Kidney epithelial cell (primary cell): ENCODE measurements at regions not wholly inside any gene's neighbourhood (a gene's known extent, or its start where the extent isn't known, plus 50 kb on each side); places are given as distances from the start of the nearest gene placed in this dataset.
"Not testable (repeated sequence)": the region's sequence is repeated elsewhere in the genome, so short reads cannot be mapped to it uniquely, and the experiment has no call there.

ENCODE experiments used
- DNase-seq: peaks from one replicate; pipeline ENCODE4 v3.0.0-alpha.2; 2010; ENCODE audit warnings: low read depth
- H3K27me3 ChIP-seq: 2 replicates; pipeline ENCODE4 v1.6.0; 2011; ENCODE audit warnings: low read length; ENCODE audit not compliant: control insufficient read depth, insufficient read depth
- H3K36me3 ChIP-seq: 2 replicates; pipeline ENCODE4 v1.5.1; 2011; ENCODE audit warnings: low read length; ENCODE audit not compliant: control insufficient read depth, insufficient read depth
- H3K4me3 ChIP-seq: 2 replicates; pipeline ENCODE4 v1.5.1; 2011; ENCODE audit warnings: low read depth, mild to moderate bottlenecking, control low read depth, low read length
- TF ChIP-seq, protein P1 (sequence below): IDR thresholded peaks from 2 replicates; pipeline ENCODE4 v1.5.1; 2011; ENCODE audit warnings: mild to moderate bottlenecking, moderate library complexity, low read length, control low read depth, inconsistent platforms; ENCODE audit not compliant: insufficient read depth, poor library complexity, severe bottlenecking

DNA sequence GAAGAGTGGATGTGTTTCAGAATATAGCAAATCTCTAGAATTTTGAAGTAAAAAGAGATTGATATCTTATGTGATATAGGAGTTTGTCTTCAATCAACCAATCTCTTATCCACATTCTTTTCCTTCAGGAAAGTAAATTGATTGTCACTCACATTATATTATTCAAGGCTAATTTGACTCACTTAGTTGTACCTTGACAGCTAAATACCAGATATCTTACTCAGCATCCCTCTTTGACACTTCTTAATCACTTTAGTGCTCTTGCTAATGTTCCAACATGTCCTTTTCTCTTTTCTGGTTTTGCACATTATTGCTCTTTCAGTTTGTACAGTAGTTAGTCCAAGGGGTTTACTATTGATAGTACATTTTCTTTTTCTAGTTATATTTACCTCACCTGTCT, 286.9 kb upstream of the PTCHD4 start:
- no peaks in the 10 kb centered on the region for H3K36me3 ChIP-seq
- no peak overlapping the region for H3K4me3 ChIP-seq
- DNase-seq = no peak
- TF ChIP-seq, protein P1, sequence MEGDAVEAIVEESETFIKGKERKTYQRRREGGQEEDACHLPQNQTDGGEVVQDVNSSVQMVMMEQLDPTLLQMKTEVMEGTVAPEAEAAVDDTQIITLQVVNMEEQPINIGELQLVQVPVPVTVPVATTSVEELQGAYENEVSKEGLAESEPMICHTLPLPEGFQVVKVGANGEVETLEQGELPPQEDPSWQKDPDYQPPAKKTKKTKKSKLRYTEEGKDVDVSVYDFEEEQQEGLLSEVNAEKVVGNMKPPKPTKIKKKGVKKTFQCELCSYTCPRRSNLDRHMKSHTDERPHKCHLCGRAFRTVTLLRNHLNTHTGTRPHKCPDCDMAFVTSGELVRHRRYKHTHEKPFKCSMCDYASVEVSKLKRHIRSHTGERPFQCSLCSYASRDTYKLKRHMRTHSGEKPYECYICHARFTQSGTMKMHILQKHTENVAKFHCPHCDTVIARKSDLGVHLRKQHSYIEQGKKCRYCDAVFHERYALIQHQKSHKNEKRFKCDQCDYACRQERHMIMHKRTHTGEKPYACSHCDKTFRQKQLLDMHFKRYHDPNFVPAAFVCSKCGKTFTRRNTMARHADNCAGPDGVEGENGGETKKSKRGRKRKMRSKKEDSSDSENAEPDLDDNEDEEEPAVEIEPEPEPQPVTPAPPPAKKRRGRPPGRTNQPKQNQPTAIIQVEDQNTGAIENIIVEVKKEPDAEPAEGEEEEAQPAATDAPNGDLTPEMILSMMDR = no peak
- no peaks in the 10 kb centered on the region for H3K27me3 ChIP-seq

DNA sequence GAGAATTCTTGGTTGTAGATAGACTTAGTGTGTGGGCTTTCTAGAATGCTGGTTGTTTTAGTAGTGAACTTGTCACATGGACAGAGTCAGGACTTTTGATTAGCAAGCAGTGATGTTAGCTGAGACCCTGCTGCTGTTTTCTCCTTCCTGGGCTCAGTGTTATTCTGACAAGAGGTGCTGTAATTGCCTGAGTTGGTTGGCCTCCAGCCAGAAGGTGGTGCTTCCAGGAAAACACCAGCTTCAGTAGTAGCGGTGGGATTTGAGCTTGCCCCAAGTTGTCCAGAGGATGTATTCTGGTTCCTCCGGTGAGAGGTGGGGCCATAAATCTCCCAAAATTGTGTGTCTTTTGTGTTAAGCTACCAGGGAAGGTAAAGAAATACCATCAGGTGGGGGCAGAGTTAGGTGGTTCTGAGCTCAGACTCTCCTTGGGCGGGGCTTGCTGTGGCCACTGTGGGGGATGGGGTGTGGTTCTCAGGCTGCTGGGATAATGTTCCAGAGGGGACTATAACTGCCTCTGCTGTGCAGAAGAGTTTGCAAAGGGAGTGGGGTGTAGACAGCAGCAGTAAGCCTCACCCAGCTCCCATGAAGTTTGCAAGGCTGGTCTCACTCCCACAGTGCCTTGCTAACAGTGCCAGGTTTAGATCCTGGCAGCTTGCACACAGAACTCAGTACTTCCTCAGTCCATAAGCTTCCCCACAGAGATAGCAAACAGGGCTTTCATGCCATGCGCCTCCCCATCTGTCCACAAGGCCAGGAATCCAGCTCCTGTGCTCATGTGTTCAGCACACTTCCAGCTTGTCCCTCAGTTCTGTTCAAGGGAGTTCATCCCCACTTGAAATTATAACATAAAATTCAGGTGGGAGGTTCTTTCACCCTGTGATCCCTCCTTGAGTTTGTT, 278.4 kb upstream of the PTCHD4 start:
- Histone ChIP-seq H3K36me3 (no peaks in the 10 kb centered on the region), H3K27me3 (no peaks in the 10 kb centered on the region), H3K4me3 (no peak overlapping the region)
- TF ChIP-seq, protein P1 = no peak
- DNase-seq = no peak

DNA sequence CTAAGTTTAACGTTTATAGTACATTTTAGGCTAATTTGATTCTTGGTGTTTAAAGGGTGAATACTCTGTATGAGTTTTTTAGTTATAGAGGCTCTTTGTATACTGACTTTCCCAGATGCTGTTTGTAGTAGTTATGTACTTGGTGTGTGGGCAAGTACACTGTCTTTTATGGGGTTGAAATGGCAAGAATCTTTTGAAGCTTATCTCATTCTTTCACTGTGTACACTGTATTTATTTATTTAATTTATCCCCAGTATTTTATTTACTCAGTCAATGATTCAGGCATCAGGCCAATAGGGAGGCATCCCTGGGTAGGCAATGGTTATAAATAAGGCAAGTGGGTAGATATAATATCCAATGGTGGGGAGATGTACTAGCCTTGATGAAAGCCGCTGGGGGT, 277.0 kb upstream of the PTCHD4 start:
- TF ChIP-seq, protein P1 = no peak
- DNase-seq = no peak
- Histone ChIP-seq H3K4me3 (no peak overlapping the region), H3K27me3 (no peaks in the 10 kb centered on the region), H3K36me3 (no peaks in the 10 kb centered on the region)

DNA sequence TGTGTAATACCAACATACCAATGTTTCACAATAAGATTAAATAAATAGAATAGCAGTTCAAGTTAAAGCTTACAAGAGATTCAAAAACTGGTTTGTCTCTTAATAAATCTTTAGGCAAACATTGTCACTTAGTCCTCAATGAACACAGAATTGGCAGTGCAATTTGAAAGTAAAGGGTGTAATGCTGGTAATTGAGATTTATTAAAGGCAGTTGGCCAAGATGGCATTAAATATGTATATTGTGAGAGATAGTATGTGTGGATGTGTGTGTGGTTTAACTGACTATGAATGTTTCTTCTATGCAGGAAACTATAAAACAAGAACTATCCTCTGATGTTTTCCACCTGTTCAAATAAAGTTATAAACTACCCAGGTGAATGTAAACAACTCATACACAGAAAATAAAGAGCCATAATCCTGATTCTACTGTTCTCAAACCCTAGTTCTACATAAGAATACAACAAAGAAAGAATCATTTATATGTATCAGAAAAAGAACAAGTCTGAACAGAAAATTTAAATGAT, 267.9 kb upstream of the PTCHD4 start:
- no peak for DNase-seq
- Histone ChIP-seq H3K27me3 (no peaks in the 10 kb centered on the region), H3K4me3 (no peak overlapping the region), H3K36me3 (no peaks in the 10 kb centered on the region)
- TF ChIP-seq, protein P1 = no peak

DNA sequence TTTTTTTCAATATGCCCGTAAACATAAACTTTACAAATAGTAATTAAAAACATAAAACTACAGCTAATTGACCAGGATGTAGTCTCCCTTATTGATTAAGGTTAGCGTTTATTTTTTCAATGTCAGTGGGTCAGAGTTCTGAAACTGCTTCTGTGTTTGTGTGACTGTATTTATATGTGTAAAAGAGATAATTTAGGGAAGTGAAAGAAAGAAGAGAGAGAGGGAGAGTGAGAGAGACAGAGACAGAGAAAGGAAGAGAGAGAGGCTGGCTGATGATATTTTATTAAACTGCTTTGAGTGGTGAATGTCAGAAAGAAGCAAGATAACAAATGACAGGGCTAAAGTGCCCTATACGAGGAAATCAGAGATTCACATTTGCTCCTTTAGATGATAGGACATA, 266.1 kb upstream of the PTCHD4 start:
- TF ChIP-seq, protein P1 = no peak
- H3K36me3 ChIP-seq = no peaks in the 10 kb centered on the region
- H3K27me3 ChIP-seq = no peaks in the 10 kb centered on the region
- no peak overlapping the region for H3K4me3 ChIP-seq
- DNase-seq = no peak

DNA sequence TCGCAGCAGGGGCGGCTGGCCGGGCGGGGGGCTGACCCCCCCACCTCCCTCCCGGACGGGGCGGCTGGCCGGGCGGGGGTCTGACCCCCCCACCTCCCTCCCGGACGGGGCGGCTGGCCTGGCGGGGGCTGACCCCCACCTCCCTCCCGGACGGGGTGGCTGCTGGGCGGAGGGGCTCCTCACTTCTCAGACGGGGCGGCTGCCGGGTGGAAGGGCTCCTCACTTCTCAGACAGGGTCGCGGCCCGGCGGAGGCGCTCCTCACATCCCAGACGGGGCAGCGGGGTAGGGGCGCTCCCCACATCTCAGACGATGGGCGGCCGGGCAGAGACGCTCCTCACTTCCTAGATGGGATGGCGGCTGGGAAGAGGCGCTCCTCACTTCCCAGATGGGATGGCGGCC, 260.2 kb upstream of the PTCHD4 start:
- DNase-seq, H3K4me3 ChIP-seq, H3K27me3 ChIP-seq, H3K36me3 ChIP-seq: not testable (repeated sequence)
